Renal cortical epithelial cell (primary cell): ENCODE measurements at regions not wholly inside any gene's neighbourhood (a gene's known extent, or its start where the extent isn't known, plus 50 kb on each side); places are given as distances from the start of the nearest gene placed in this dataset.
"Not testable (repeated sequence)": the region's sequence is repeated elsewhere in the genome, so short reads cannot be mapped to it uniquely, and the experiment has no call there.

Experiments
- DNase-seq: peaks from one replicate; pipeline ENCODE4 v3.0.0-alpha.2; 2011; ENCODE audit warnings: low read depth

DNA sequence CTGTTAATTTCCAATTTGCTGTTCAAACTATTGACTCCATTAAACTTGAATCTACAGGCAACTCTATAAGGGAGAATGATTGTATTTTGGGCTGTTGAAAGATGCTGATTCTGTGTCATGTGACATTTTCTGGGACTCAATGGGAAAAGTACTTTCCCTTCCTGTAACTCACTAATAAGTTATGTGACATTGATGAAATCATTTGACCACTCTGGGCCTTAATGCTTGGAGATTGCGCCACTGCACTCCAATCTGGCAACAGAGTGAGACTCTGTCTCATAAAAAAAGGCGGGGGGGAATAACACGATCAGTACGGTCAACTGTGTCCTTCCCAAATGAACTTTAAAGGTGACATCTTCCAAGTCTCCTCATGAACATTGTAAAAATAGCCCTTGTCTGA is 215.2 kb upstream of the SGO1 start:
- DNase-seq: peak; percentile 59

DNA sequence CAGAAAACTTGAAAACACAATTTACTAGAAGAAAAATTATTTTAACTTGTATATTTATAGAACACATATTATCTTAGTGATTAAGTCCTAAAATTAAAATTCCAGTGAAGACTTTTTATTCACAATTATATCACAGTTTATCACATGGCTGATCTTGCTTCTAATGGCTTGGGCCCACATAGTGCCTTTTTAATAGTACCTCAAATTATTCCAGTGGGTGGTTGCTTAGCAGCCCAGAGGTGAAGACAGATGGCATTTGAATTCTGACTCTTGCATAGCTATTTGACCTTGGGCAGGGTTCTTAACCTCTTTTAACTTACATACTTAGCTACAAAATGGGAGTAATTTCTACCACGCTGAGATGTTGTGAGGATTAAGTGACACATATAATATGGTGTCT is 214.7 kb upstream of the SGO1 start:
- no peak for DNase-seq

DNA sequence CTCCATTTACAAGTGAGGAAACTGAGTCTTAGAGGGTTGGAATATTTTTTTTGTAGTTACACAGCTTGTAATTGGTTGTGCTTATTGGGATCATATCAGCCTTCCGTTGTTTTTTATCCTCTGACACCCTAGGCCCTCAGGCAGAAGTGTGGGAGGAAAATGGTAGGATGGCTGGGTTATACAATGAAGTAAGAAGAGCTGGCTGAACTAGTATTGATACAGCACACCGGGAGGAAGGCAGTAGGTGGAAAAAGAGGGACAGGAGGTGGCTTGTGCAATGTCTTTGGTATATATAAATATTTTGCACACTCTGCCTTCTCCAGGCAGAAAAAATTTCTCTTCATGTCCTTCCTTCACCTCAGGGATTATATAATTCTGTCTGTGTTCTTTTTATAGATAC is 214.3 kb upstream of the SGO1 start:
- DNase-seq: no peak

DNA sequence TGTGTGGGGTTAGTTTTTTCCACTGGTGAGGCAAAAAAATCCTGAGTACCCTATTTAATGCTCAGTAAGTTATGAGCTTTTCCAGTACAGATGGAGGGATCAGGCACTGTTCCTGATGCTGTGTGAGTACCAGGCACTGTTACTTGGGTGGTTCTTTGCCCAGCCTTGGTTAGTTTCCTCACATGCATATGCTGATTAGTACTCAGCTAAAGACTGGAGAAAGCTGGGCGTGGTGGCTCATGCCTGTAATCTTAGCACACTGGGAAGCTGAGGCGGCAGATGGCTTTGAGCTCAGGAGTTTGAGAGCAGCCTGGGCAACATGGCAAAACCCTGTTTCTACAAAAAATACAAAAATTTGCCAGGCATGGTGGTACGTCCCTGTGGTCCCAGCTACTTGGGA is 210.3 kb upstream of the SGO1 start:
- no peak for DNase-seq

DNA sequence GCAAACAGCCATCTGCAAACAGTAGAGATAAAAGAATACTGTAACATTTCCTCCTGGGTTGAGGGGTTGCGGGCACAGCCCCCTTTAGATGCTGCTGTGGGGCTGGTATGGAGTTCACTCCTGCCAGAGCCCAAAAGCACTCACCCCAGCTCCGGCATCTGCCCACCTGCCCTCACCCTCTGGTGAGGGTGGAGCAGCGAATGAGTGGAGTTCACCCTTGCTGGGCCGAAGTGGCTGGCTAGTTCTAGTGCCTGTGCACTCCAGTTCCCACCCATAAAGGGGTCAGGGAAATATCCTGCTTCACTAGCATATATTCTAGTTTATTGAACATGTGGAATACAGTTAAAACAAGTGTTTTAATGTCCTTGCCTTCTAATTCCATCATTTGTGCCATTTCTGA is 209.7 kb upstream of the SGO1 start:
- DNase-seq: no peak

DNA sequence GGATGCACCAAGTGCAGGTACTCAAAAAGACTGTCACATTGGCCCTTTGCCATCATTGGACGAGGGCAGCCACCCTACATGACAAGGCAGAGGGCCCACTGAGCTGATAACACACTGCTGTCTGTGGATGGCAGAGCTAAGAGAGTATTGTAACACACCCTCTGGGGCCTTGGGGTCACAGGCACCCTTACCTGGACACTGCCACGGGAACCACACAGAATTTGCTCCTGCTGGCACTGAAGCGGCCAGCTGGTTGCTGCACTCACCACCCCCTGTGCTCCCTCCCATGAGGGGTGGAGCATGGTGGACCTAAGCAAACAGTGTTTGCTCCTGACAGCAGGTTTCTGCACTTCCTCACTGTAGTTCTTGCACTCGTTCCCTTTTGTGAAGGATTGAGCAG is 208.2 kb upstream of the SGO1 start:
- DNase-seq: no peak

DNA sequence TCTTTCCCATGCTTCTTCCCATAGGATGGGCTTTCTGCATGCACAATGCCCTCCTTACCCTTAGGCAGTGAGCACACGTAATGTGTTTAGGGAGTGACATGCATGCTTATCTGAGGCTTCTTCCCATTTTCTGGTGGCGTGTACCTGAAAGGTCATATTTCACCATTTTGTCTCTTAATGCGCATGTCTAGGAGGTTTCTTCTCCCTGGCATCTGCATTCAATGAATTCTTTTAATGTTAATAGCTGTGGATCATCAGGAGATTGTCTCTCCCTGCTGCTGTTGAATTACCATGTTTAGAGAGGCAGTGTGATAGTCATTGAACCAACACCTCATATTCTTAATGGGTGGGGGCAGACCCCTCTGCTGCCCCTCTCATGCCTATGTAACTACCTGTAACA is 205.6 kb upstream of the SGO1 start:
- DNase-seq: no peak

DNA sequence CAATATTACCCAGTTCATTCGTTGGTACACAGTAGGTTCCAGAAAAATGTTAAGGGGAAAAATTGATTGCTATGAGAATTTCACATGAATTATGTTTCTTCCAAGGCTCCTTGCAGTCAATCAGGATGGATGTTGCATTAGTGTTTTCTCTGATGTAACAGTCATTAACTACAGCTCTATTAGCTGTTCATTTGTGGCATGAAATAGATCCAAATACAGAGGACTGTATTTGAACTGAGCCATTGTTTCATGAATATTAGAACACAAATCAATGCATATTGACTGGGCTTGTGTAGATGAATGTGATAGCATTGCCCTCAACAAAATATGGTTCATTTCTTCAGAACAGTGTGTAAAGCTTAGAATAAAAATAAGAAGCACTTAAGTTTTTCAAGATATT is 203.0 kb upstream of the SGO1 start:
- DNase-seq: no peak

DNA sequence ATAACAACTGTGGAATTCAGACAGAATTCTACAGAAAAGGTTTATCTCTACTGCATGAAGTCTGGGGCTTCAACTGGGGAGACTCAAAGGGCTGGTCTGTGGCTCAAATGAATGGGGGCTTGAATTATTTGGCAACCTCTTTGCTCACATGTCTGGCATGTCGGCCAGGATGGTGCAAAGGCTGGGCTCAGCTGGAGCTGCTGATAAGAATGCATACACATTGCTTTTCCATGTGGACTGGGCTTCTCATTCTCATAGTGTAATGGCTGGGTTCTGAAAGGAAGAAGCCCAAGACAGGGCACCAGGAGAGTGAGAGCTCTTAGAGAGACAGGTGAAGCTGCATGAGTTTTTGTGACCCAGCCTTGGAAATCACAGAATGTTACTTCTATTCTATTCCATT is 194.3 kb upstream of the SGO1 start:
- no peak for DNase-seq

DNA sequence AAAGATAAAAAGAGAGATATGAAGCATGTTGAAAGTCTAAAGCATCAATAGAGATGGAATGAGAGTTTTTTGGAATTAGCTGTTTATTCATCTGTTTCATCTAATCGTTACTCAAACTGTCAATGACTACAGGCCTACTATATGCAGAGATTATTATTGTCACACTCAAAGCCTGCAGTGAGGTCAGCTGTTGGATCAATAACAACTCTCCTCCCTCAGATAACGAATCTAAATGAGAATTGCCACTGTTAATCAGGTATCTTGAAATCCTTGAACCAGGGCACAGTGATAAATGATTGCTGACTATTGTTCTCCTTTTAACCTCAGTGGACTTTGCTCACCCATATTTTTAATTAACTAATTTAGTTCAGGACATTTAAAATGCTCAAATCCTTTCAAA is 192.3 kb upstream of the SGO1 start:
- DNase-seq: no peak

DNA sequence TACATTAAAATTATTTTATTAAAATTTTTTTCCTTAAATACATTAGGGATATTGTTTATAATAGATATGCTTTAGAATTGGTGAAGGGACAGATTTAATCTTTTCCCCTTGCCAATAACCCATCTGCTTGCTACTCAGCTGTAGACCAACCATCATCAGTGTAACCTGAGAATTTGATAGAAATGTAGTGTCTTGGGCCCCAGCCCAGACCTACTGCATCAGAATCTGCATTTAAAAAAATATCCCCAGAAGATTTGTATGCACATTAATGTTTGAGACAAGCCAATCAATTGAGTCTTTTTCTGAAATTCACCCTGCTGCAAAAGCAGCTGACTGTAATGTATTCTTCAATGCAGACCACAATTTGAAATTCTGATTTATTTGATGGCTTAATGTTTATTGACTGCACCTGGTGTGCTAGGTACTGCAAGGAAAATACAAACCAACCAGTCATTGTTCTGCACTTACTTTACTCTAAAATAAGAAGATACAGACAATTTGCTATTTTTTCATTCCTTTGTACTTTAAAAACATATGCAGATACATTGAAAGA is 190.7 kb upstream of the SGO1 start:
- no peak for DNase-seq

DNA sequence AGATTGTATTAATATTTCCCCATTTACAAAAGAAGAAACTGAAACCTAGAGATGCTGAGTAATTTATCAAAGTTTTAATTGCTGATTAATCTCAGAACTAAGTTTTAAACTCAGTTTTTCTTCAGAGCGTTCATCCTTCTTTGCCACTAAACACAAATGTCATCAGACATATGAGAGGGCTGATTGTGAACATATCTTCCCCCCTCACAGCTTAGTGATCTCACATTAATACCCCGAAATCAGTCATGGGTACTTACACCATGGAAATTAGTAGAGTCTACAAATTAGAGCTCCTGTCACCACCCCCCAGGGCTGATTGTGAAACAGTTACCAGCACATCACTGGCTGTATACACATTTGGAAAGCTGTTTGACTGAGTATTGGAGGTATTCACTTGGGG is 189.3 kb upstream of the SGO1 start:
- no peak for DNase-seq

DNA sequence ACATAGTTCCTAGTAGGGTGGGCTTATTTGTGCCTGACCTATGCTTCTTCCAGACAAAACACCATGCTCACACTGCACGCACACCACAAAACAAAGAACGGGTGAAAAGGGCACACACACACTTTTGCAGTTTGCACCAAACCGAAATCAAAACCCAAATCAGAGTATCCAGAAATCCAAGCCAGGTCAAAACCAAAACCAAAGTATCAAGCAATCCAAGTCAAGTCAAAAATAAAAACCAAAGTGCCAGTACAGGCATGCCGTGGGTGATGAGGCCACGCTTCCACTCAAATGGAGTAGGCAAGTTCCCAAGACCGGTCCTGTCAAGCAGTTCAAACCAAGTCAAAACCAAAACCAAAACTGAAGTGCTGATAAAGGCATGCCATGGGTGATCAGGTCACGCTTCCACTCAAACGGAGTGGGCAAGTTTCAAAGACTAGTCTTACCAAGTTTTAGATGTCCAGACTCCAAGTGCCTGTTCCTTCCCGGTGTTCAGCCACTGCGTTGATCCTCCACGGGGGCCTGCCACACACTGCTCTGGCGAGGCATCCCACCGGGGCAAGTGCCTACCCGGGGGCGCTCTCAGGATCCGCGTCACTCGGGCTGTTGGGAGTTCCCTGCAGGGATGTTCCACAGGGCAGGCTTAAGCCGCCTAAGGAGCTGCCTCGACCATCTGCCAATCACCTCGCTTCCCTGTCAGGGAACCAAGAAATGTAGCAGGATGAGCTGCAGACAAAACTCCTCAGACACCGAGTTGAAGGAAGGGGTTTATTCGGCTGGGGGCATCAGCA is 184.5 kb upstream of the SGO1 start:
- not testable (repeated sequence) for DNase-seq

DNA sequence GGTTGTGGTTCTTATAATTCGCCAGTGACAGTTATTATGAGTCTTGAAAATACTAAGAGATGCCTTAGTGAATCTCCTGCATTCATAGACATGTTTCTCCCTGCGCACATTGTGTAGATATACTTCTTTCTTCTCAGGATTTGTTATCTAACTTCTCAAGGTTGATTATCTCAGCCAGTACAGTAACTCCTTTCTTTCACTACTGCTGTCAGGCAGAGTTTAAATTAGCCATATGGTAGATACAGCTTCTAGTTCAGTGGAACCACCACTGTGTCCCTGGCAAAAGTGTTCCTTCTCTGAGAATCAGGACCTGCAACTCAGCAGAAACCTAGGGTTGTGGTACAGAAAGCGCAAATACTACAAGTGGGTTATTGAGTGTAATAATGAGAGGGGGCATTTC is 175.0 kb upstream of the SGO1 start:
- DNase-seq: no peak

DNA sequence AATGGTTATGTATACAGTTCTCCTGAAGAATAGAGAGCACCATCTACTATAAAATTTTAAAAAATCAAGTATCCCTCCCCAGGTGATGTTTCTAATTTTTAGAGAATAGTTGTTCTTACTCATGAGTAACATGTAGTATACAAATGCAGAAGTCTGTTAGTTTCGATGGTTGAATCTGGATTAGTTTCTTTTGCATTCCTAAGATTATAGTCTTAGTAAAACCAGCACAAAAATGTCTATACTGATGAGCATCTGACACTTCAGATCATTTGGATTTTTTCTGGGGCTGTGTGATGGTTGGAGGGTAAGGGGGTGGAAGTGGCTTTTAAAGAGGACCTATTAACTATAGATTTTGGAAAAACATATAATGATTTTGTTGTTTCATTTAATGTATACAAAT is 167.3 kb upstream of the SGO1 start:
- no peak for DNase-seq

DNA sequence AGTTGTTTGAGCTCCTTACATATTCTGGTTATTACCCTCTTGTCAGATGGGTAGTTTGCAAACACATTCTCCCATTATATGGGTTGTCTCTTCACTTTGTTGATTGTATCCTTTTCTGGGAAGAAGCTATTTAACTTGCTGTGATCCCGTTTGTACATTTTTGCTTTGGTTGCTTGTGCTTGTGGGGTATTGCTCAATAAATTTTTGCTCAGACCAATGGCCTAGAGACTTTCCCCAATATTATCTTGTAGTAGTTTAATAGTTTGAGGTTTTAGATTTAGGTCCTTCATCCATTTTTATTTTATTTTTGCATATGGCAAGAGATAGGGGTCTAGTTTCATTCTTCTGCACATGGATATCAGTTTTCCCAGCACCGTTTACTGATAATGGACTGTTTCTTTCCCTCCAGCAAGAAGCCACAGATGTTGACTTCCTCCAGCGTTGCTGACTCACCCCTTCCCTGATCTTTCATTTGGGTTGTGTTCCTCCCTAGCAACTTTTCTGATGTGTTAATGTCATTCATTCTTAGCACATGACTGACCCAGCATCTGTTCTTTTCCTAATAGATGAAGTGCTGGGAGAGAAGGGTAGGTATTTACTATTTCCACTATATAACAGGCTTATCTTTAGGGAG is 166.7 kb upstream of the SGO1 start:
- DNase-seq: peak; percentile 32

DNA sequence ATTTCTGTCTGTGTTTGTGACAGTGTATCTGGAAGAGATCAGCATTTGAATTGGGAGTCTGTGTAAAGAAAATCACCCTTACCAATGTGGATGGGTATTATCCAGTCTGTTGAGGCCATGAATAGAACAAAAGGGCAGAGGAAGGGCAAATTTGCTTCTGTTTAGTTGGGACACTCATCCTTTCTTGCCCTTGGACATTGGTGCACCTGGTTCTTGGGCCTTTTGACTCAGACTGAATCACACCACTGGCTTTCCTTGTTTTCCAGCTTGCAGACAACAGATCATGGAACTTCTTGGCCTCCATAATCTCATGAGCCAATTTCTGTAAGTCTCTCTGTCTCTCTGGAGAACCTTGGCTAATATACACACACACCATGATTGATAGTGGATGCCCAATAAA is 164.4 kb upstream of the SGO1 start:
- no peak for DNase-seq

DNA sequence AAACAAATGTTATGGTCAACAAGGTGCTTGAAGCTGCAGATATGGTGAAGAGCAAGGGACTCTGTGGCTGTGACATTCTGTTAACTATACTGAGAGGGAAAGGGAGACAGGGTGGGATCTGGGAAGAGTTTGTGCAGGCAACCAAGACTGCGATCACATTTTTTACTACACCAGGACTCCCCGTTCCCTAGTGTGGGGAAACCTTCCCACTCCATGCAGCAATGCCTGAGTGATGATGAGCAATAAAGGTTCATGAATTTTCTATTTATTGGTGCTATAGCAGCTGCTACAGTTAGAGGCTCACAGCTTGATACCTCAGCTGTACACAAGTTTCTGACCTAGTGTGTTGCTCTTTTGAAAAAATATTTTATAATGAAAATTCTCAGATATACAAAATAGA is 160.9 kb upstream of the SGO1 start:
- no peak for DNase-seq

DNA sequence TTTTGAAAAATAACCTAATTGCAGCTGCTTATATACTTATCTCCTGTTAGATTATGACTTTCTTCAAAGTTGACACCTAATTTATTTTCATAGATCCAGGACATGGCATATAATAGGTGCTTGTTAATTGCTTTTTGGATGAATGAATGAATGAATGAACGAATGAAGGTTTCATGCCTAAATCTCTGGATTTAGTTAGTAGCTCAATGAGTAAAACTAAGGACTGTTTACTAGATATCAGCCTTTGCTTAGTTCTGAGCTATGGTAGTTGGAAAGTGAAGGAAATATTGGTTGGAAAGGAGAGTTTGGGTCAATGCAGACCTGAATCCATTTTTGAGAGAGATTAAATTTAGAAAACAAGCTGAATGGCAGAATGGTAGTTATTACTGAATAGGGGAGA is 160.4 kb upstream of the SGO1 start:
- no peak for DNase-seq

DNA sequence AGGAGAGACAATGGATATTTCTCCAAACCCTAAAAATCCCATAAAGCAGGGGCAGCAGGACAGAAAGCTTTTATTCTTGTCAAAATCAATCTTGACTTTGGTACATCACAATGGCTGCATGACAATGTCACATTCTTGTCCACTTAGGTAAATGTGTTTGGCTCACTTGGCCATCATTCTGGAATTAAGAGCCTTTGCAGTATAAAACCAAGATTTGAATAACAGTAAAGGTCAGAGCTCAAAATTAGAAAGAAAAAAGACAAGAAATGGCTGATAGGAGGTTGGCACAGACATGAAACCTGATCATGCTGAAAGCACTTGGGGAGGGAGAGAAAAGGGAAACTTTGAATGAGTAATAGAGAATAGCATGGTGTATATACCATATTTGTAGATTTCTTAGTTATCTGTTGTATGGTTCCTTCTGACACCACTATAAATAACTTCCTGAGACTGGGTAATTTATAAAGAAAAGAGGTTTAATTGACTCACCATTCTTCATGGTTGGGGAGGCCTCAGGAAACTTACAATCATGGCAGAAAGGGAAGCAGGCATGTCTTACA is 158.5 kb upstream of the SGO1 start:
- no peak for DNase-seq

DNA sequence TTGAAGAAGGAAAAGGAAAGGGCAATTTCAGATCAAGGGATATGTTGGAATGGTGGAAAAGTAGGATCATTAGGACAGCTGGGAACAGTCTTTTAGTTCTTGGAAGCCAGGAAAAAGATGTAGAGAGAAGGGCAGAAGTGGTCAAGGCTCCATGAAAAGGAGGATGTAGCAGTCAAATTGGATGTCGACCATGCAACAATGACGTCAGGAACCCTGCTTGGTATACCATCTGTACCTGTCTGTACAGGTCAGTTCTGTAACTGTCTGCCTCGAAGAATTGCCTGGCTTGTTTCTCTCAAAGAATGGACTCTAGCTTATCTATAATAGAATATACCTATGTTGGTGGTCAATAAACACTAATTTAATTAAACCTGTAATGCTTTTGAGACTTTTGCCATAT is 157.8 kb upstream of the SGO1 start:
- no peak for DNase-seq

DNA sequence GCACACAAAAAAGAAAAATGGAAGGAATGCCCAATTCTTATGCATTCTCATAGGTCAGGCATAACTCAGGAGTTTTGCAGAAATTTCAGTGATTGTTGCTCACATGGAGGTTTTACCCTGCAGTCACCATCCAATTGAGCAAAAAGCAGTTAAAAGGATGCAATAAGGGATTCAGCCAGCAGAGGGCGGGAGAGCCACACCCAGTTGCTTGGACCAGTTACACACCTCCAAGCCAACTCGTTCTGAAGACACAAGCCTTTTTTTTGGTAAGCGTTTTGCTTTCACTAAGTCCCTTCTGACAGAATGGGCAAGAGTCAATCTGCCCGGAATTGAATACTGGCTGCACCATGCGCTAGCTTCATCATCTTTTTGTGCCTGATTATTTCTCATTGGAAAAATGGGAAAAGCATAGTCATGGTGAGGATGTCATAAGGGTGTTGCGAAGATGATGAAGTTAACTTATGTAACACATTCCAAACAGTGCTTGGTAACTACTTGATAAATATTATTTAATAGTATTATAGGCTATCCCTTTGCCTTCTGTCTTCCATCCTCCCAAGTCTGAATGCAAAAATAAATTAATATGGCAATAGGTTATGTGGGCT is 154.4 kb upstream of the SGO1 start:
- DNase-seq: peak; percentile 57

DNA sequence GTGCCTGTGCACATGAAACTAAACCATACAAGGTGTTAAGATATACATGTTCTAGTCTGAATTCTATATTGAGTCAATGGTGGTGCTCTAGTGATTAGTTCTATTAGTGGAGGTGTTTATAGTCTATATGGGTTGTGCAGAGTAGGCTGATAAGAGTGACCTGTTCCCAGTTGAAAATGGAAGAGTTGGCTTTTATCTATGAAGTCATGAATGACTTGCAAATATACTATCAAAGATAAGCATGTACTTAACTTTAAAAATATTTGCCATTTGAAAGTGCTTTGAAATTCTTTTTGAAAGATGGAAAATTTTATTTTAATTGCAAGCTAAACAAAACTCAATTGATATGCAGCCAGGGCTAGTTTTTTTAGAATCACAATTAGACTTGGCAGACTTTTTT is 150.6 kb upstream of the SGO1 start:
- DNase-seq: no peak
